Endothelial cell of umbilical vein (primary cell): ENCODE measurements at regions not wholly inside any gene's neighbourhood (a gene's known extent, or its start where the extent isn't known, plus 50 kb on each side); places are given as distances from the start of the nearest gene placed in this dataset.

Experiments
- BruUV-seq: library from RNA; stranded (reverse); fragments of 400-500 nt; replicated peaks from 2 replicates; lab custom pipeline; 2021; lab: Mats Ljungman, UMichigan
- CTCF ChIA-PET: fragments of 300-600, 350-600 bp; sonication (Branson Sonifier 250); formaldehyde crosslinking; loops from one replicate; lab custom pipeline; 2021; ENCODE audit warnings: antibody characterized with exemption, inconsistent platforms; lab: Charles Lee
- POLR2A ChIA-PET: fragments of 300-600, 350-600 bp; sonication (Branson Sonifier 250); formaldehyde crosslinking; loops from one replicate; lab custom pipeline; 2021; ENCODE audit warnings: antibody characterized with exemption, inconsistent platforms; lab: Charles Lee
- DNase-seq: peaks from one replicate; pipeline ENCODE4 v3.0.0-alpha.2; 2011; ENCODE audit warnings: low read depth, low spot score
- FAIRE-seq: peaks from 2 replicates; lab custom pipeline; 2011; peaks lifted over from hg19 to GRCh38; lab: Jason Lieb, UNC
- H2AFZ ChIP-seq: 2 replicates; pipeline ENCODE4 v1.6.0; 2012; ENCODE audit warnings: low read depth, low read length, control low read depth, inconsistent platforms
- H3K27ac ChIP-seq: 2 replicates; pipeline ENCODE4 v1.5.1; 2011; ENCODE audit warnings: low read depth, mild to moderate bottlenecking, control low read depth, low read length, moderate library complexity; ENCODE audit not compliant: insufficient read depth
- H3K27me3 ChIP-seq, 2 experiments: 2 replicates each; pipeline versions ENCODE4 v1.6.0 to v1.6.1; 2011; ENCODE audit warnings: low read length in 2 of 2, mixed read lengths in 1 of 2; ENCODE audit not compliant: control insufficient read depth in 2 of 2, insufficient read depth in 2 of 2
- H3K36me3 ChIP-seq, 2 experiments: 2 replicates in 1 of 2; 3 replicates in 1 of 2; pipeline ENCODE4 v1.5.1; 2011; ENCODE audit warnings: low read length in 2 of 2, mild to moderate bottlenecking in 1 of 2, moderate library complexity in 1 of 2; ENCODE audit not compliant: control insufficient read depth in 2 of 2, insufficient read depth in 2 of 2; ENCODE audit errors: extremely low read depth in 1 of 2
- H3K4me1 ChIP-seq: 3 replicates; pipeline ENCODE4 v1.5.1; 2011; ENCODE audit warnings: mild to moderate bottlenecking, low read length; ENCODE audit not compliant: control insufficient read depth, insufficient read depth; ENCODE audit errors: extremely low read depth
- H3K4me2 ChIP-seq: 2 replicates; pipeline ENCODE4 v1.6.1; 2011; ENCODE audit warnings: low read length, control low read depth, mixed read lengths; ENCODE audit not compliant: insufficient read depth
- H3K4me3 ChIP-seq, 3 experiments: fragments of 200-600 bp in 1 of 3; sonication (generic), shearing (Covaris generic) in 1 of 3; replicated peaks in 1 of 3; 2 replicates each; pipeline ENCODE4 v1.5.1; 2011 to 2016; ENCODE audit warnings: control low read depth in 3 of 3, low read length in 3 of 3, mild to moderate bottlenecking in 2 of 3, inconsistent platforms in 1 of 3, low read depth in 1 of 3, moderate library complexity in 1 of 3; ENCODE audit not compliant: insufficient read depth in 1 of 3
- H3K79me2 ChIP-seq: 2 replicates; pipeline ENCODE4 v1.6.0; 2012; ENCODE audit warnings: low read length, inconsistent platforms; ENCODE audit not compliant: control insufficient read depth, insufficient read depth
- H3K9ac ChIP-seq: replicated peaks from 2 replicates; pipeline ENCODE3; 2011; ENCODE audit warnings: low read length, control low read depth; ENCODE audit not compliant: insufficient read depth; ENCODE audit errors: extremely low read depth
- H3K9me1 ChIP-seq: replicated peaks from 3 replicates; pipeline ENCODE4 v1.6.0; 2011; ENCODE audit warnings: mild to moderate bottlenecking, low read length; ENCODE audit not compliant: control insufficient read depth, insufficient read depth; ENCODE audit errors: extremely low read depth
- H3K9me3 ChIP-seq: replicated peaks from 2 replicates; pipeline ENCODE4 v1.5.1; 2012; ENCODE audit warnings: low read length, inconsistent platforms; ENCODE audit not compliant: control insufficient read depth, insufficient read depth
- H4K20me1 ChIP-seq: replicated peaks from 2 replicates; pipeline ENCODE3; 2011; ENCODE audit warnings: mild to moderate bottlenecking, low read length; ENCODE audit not compliant: control insufficient read depth, insufficient read depth; ENCODE audit errors: extremely low read depth
- EZH2 ChIP-seq: IDR thresholded peaks from 2 replicates; pipeline ENCODE4 v1.6.1; 2012; ENCODE audit warnings: borderline replicate concordance, low read depth, mild to moderate bottlenecking, moderate library complexity, low read length, inconsistent platforms; ENCODE audit not compliant: severe bottlenecking
- FOS ChIP-seq: IDR thresholded peaks from 2 replicates; pipeline ENCODE4 v1.6.1; 2011; ENCODE audit warnings: mild to moderate bottlenecking, low read length, moderate library complexity, borderline replicate concordance; ENCODE audit not compliant: insufficient read depth
- GATA2 ChIP-seq: IDR thresholded peaks from 2 replicates; pipeline ENCODE4 v1.7.0; 2011; ENCODE audit warnings: low read depth, mild to moderate bottlenecking, moderate library complexity, mixed read lengths, low read length; ENCODE audit not compliant: insufficient read length, insufficient read depth
- JUN ChIP-seq: IDR thresholded peaks from 2 replicates; pipeline ENCODE4 v1.6.1; 2011; ENCODE audit warnings: borderline replicate concordance, low read depth; ENCODE audit not compliant: insufficient read length, insufficient read depth
- MYC ChIP-seq: IDR thresholded peaks from one replicate; pipeline ENCODE4 v1.6.1; 2011; ENCODE audit warnings: mild to moderate bottlenecking, low read depth, low read length
- POLR2A ChIP-seq: IDR thresholded peaks from 2 replicates; pipeline ENCODE4 v1.6.1; 2012; ENCODE audit warnings: low read depth, mild to moderate bottlenecking, control low read depth, low read length
- POLR2AphosphoS5 ChIP-seq: IDR thresholded peaks from 2 replicates; pipeline ENCODE4 v1.6.1; 2012; ENCODE audit warnings: low read depth, mild to moderate bottlenecking, control low read depth, low read length, moderate library complexity; ENCODE audit not compliant: insufficient read depth
- dilution Hi-C: fragments of 300-500 bp; cut with MboI; formaldehyde crosslinking; loops from one replicate; pipeline ENCODE4 v1.15.0; 2019; ENCODE audit warnings: low sequenced_read_pairs; ENCODE audit not compliant: extremely low pct_ligation_motif_present
- intact Hi-C: fragments of 100-400 bp; cut with micrococcal nuclease; formaldehyde crosslinking; loops from one replicate; pipeline ENCODE4 v1.10.0; 2022
- TF ChIP-seq, protein P1 (sequence below): IDR thresholded peaks from 2 replicates; pipeline ENCODE4 v1.6.1; 2011; ENCODE audit not compliant: insufficient read depth, insufficient read length
- TF ChIP-seq, protein P2 (sequence below), 2 donors: IDR thresholded peaks; 1 replicate in 1 of 2; 2 replicates in 1 of 2; pipeline ENCODE4 v1.5.1; 2011; ENCODE audit warnings: low read length in 2 of 2, mild to moderate bottlenecking in 2 of 2, moderate library complexity in 2 of 2, control low read depth in 1 of 2, inconsistent platforms in 1 of 2, low read depth in 1 of 2; ENCODE audit not compliant: insufficient read depth in 1 of 2; ENCODE audit errors: extremely low read depth in 1 of 2

DNA sequence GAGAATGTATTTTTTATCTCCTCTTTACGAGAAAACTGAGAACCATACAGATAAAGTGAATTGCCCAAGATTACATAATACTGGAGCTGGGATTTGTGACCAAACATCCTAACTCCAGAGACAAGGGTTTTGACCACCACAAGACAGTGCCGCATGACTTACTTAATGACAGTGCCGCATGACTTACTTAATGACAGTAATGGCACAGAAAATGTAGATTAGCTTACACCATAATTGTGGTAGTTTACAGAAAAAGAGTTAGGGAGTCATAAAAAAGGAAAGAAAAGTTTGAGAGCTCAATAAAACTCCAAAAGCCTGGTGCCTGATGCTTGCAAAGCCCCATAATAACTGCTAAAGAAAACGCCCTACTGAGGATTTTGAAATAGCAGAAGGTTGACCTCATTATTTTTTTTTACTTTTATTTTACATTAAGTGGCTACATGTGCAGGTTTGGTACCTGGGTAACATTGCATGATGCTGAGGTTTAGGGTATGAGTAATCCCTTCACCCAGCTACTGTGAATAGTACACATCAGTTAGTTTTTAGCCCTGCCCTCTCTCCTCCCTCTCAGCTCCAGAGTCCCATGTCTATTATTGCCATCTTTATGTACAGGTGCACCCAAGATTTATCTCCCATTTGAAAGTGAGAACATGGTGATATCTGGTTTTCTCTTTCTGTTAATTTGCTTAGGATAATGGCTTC lies 310.0 kb upstream of the UBE2E3 start:
- BruUV-seq = no TSS peak
- DNase-seq = no peak
- Histone ChIP-seq H3K36me3 (no peaks in the 10 kb centered on the region), H3K9ac (no peak overlapping the region), H3K9me1 (no peaks in the 10 kb centered on the region), H3K4me2 (no peak overlapping the region), H3K79me2 (no peaks in the 10 kb centered on the region), H3K9me3 (no peaks in the 10 kb centered on the region), H3K27me3 (no peaks in the 10 kb centered on the region), H3K4me3 (no peak overlapping the region), H3K27ac (no peak overlapping the region), H3K4me1 (no peaks in the 10 kb centered on the region), H2AFZ (no peak overlapping the region), H4K20me1 (no peaks in the 10 kb centered on the region)
- ChIA-PET CTCF (interaction anchor here (0.9 kb wide), 1 partner anchor 9 kb away, joined by 3 read pairs; no protein-coding TSS in a partner anchor), POLR2A (no interaction called here)
- TF ChIP-seq, protein P1, sequence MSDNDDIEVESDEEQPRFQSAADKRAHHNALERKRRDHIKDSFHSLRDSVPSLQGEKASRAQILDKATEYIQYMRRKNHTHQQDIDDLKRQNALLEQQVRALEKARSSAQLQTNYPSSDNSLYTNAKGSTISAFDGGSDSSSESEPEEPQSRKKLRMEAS = no peak
- no peak for TF ChIP-seq FOS
- no peak for TF ChIP-seq POLR2A
- TF ChIP-seq POLR2AphosphoS5 = no peak
- no peak for TF ChIP-seq JUN
- TF ChIP-seq, protein P2, sequence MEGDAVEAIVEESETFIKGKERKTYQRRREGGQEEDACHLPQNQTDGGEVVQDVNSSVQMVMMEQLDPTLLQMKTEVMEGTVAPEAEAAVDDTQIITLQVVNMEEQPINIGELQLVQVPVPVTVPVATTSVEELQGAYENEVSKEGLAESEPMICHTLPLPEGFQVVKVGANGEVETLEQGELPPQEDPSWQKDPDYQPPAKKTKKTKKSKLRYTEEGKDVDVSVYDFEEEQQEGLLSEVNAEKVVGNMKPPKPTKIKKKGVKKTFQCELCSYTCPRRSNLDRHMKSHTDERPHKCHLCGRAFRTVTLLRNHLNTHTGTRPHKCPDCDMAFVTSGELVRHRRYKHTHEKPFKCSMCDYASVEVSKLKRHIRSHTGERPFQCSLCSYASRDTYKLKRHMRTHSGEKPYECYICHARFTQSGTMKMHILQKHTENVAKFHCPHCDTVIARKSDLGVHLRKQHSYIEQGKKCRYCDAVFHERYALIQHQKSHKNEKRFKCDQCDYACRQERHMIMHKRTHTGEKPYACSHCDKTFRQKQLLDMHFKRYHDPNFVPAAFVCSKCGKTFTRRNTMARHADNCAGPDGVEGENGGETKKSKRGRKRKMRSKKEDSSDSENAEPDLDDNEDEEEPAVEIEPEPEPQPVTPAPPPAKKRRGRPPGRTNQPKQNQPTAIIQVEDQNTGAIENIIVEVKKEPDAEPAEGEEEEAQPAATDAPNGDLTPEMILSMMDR (IDR thresholded peaks at IDR 0.05; ENCODE audit: extremely low read depth in 1 of 2, insufficient read depth in 1 of 2, low read depth in 1 of 2, low read length in 2 of 2) = no peak
- no peak for TF ChIP-seq EZH2
- TF ChIP-seq MYC = no peak
- TF ChIP-seq GATA2 = no peak
- intact Hi-C loops (no loop called here), dilution Hi-C loops (no loop called here)
- FAIRE-seq = no peak
